Astrocyte of the cerebellum (primary cell): ENCODE measurements at regions not wholly inside any gene's neighbourhood (a gene's known extent, or its start where the extent isn't known, plus 50 kb on each side); places are given as distances from the start of the nearest gene placed in this dataset.

Source experiments
- DNase-seq: peaks from one replicate; pipeline ENCODE4 v3.0.0-alpha.2; 2011; ENCODE audit warnings: low read depth
- H3K4me3 ChIP-seq: 2 replicates; pipeline ENCODE4 v1.5.1; 2011; ENCODE audit warnings: mild to moderate bottlenecking, low read depth, low read length, moderate library complexity
- CTCF ChIP-seq: IDR thresholded peaks from 2 replicates; pipeline ENCODE4 v1.5.1; 2012; ENCODE audit warnings: low read length, low read depth, moderate library complexity, mild to moderate bottlenecking; ENCODE audit errors: missing control alignments
- in situ Hi-C: cut with HindIII; loops from 2 replicates; pipeline ENCODE4 v1.10.0; 2017; ENCODE audit warnings: low sequenced_read_pairs

DNA sequence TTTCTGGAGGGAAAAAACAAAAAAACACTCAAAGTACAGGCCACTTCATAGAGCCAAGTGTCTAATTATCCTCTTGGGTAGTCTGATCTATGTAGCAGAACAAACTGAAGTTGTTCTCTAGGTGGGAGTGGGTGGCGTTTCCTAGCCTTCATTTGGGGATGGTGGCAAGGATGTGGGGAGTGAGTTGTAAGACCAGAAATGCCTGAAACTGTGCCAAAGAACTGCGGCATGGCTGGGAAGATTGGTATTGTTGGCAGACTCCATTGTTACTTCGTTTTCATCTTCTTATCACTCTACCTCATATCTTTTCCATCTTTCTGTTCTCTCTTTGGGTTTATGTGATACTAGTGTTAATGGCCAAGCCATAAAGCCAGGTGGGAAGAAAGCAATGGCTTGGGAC lies 177.3 kb upstream of the DDHD1 start:
- no peak for TF ChIP-seq CTCF
- in situ Hi-C loops = no loop called here
- DNase-seq = no peak
- no peak overlapping the region for H3K4me3 ChIP-seq

GRCh38 chr14:53328841-53329240 lies 175.7 kb upstream of the DDHD1 start:
- DNase-seq = no peak
- no peak overlapping the region for H3K4me3 ChIP-seq
- in situ Hi-C loops = no loop called here
- no peak for TF ChIP-seq CTCF

DNA sequence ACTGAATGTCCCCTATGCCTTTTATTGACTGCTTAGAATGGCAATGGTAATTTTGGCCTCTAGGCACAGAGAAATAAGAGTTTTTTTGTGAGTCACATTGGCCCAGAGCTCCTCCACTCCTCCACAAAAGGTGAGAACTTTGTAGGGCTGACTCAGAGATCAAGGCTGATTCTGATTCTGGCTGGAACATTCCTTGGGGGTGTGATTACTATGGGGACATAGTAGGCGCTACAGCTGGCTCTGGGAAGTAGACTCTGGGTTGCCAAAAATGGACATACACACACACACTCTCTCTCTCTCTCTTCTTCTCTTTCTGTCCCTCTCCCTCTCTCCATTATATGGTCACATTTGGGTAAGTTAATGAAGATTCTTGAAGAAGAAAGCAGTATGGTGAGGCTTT lies 174.6 kb upstream of the DDHD1 start:
- no peak for DNase-seq
- no peak overlapping the region for H3K4me3 ChIP-seq
- TF ChIP-seq CTCF = no peak
- in situ Hi-C loops = no loop called here

GRCh38 chr14:53325176-53325806 lies 172.2 kb upstream of the DDHD1 start:
- in situ Hi-C loops = no loop called here
- no peak for DNase-seq
- TF ChIP-seq CTCF = peak; percentile 68
- no peak overlapping the region for H3K4me3 ChIP-seq

DNA sequence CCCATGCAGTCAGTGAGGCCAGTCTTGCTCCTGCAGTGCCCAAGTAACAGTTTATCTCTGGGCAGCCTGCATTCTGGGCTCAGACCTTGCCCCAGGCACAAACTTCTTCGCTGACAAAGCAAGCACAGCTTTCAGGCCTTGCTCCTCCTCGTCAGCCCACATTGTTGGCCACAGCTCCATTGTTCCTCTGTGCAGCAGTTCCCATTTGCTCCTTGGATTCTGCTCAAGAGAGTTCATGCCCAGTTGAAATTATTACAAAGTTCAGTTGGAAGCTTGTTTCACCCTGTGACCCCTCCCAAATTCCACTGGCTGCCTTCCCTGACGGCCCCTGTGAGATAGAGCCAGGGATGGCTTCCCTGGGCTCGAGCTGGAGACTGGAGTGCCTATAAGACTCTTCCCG lies 163.4 kb upstream of the DDHD1 start:
- in situ Hi-C loops = no loop called here
- no peak for DNase-seq
- no peak for TF ChIP-seq CTCF
- no peak overlapping the region for H3K4me3 ChIP-seq

- DNase-seq = no peak
- no peak overlapping the region for H3K4me3 ChIP-seq
- in situ Hi-C loops = no loop called here
- no peak for TF ChIP-seq CTCF
These were observed 157.3 kb upstream of the DDHD1 start for GRCh38 chr14:53310412-53310811.
